ENCODE measurements at regions not wholly inside any gene's neighbourhood (a gene's known extent, or its start where the extent isn't known, plus 50 kb on each side); places are given as distances from the start of the nearest gene placed in this dataset.
"Not testable (repeated sequence)": the region's sequence is repeated elsewhere in the genome, so short reads cannot be mapped to it uniquely, and the experiment has no call there.

DNA sequence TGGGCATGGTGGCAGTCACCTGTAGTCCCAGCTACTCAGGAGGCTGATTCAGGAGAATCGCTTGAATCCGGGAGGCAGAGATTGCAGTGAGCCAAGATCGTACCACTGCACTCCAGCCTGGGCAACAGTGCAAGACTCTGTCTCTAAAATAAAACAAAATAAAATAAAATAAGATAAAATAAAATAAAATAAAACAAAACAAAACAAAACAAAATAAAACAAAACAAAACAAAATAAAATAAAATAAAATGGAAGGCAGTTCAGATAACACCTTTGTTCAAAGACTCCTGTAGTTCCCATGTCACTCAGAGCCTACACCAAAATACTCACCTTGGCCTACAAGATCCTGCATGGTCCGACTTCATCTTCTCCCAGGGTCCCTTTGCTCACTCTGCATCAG lies 61.3 kb downstream of the SYF2 start:
- DNase-seq = not testable (repeated sequence)

DNA sequence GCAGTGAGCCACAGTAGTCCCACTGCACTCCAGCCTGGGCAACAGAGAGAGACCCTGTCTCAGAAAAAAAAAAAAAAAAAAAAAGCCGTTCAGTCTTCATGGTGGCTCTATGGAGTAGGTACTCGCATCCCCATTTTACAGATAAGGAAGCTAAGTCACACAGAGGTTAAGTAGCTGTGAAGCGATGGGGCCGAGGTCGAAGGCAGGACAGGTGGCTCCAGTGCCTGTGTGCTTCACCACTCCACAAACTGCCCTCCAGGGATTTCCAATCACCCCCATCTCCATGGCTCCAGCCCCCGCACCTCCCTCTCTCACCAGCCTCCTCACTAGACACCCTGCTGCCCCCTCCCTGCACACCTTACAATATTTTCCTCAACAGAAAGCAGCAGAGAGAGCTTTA lies 61.9 kb downstream of the SYF2 start:
- DNase-seq = no peak

DNA sequence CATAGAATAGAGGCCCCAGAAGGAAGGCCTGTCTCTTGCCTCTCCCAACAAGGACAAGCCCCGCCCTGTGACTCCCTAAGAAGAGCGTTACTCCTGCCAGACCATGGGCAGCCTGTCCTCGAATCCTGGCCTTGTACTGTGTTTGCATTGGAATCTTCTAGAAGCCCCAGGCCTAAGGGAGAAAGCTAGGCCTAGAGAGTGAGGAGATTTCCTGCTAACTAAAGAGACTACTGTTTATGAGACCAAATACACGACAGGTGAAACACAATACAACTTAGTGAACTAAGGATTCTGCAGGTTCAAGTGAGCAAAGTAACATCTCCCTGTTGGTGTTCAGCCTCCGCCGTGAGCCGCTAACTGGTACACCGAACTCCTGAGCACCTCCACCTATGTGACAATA lies 62.7 kb downstream of the SYF2 start:
- DNase-seq = no peak

DNA sequence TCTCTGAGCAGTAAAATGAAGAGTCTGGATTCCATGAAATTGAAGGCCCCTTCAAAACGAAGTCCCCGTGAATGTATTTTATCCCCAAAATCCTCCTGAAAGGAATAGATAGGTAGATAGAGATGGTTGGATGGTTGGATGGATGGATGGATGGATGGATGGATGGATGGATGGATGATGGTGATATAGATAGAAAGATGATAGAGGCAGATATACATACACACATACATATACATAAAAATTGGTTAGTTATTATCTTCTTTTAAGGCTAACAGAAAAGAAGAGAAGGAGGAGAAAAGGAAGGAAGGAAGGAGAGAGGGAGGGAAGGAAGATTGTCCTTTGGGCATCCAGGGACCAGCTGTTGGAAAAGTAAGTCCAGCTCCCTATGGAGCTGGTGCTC lies 63.1 kb downstream of the SYF2 start:
- no peak for DNase-seq

DNA sequence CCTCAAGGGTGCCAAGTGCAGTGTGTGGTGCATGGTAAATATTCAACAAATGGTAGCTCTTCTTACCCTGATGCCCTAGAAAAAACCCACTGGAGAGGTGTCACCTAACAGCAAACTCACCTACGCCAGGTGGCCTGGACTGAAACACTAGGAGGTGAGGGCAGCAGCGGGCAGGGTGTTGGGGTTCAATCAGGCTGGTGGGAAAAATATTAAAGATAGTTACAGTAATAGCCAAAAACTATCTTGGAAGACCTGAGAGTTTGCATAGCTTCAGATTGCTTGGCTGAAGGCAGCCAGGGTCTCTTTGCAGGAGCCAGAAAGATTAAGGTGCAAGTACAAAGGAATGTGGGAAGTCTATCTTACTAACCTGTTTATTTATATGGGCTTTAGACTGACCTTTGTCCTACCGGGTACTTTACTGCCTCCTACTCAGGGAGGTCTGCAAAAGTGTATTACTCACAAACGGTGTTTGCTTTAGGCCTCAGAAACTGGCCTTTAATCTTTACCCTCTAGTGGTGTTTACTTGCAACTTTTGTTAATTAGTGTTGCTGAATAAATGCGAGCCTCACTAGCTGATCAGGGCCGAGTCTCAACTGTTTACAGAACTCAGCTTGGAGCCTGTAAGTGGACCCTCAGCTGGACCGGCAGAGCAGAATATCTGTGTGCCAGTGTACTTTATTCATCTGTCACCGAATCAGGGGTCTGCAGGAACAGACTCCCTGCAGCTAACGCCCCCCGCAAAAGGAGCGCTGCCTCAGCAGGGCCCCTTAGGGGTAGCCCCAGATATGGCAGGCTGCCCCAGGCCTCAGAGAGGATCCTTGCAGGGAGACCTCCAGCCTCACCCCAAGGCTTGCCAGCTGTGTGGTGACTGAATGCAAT lies 63.9 kb downstream of the SYF2 start:
- DNase-seq = no peak

DNA sequence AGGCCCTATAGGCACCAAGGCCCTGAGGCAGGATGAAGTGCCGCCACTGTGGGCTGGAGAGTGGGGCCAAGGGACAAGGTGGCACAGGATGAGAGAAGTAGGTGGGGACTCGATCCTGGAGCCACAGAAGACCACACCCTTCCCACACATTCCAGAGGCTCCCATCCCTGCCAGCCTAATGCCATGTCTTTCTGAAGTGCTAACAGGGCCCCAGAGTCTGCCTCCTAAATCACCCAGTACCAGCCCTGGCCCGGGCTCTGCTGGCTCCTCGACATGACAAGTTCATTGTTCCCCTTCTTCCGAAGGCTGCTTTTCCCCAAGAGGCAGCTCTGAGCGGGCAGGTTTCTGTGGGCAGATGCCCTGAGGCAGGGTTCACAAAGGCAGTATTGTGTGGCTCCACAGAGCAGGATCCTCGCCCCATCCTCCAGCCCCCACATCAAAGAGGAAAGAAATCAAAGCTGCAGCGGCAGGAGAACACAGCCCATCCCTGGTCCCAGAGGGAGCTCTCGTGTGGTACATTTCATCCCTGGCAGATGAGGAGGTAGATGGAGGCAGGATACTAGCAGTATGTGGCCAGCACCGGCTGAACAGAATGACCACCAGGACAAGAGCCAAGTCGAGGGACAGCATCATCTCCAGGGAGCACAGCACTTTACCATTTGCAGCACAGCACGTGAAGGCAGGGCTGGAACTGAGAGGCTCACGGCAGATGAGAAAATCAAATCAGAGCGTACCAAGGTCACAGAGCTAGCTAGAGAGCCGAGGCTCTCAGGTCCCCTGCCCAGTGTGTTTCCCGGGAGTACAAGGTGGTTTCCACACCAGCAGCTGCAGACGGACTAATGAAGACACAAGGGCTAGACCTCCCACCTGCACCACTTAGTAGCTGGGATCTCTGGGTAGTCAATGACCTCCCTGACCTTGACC lies 64.8 kb downstream of the SYF2 start:
- DNase-seq = peak; percentile 11

DNA sequence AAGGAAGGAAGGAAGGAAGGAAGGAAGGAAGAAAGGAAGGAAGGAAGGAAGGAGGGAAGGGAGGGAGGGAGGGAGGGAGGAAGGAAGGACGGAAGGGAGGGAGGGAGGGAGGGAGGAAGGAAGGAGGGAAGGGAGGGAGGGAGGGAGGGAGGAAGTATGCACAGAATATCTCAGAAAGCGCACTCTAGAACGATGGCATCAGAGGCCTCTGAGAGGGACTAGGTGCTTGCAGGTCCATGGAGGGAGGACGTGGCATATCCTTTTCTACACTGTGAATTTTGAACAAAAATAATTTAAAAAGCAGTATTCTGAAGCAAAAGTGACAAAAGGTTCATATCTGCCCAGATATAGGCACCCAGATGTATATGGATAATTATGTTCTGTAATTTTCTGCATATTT lies 65.5 kb downstream of the SYF2 start:
- no peak for DNase-seq

DNA sequence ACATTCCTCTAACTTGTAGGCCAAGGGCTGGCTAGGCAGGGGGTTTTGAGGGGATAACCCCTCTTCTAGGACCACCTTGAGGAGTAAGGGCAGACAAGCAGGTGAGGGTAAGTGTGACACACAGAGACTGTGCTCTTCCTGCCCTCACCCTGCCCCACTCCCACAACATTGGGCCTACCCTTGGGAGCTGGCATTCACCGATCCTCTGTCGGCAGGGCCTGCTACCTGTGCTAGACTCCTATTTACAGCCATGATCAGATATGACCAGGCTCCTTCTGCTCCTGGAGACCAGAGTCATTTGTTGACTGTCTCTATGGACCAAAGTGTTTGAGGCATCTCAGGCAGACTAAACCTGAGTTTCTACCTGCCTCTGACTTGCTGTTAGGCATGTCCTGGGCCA lies 68.3 kb downstream of the SYF2 start:
- no peak for DNase-seq

DNA sequence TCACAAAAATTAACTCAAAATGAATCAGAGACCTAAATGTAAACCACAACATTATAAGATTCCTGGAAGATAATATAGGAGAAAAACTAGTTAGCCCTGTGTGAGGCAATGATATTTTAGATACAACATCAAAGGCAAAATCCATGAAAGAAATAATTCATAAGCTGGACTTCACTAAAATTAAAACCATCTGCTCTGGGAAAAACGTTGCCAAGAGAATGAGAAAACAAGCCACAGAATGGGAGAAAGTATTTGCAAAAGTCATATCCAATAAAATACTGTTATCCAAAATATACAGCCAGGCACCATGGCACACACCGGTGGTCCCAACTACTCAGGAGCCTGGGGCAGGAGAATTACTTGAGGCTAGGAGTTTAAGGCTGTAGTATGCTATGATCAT lies 70.3 kb downstream of the SYF2 start:
- DNase-seq = no peak

DNA sequence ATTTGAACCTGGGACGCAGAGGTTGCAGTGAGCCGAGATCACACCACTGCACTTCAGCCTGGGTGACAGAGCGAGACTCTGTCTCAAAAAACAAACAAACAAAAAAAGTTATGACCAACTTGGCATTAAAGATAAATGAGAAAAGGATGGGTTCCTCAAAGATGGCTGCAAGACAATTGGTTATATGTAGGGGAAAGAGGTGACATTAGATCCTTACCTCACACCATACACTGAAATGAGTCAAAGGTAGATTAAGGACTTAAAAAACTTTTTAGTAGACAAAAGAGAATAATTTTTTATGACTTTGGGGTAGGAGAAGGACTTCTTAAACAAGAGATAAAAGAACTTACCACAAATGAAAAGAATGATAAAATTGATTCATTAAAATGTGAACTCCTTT lies 74.5 kb downstream of the SYF2 start:
- DNase-seq = no peak

DNA sequence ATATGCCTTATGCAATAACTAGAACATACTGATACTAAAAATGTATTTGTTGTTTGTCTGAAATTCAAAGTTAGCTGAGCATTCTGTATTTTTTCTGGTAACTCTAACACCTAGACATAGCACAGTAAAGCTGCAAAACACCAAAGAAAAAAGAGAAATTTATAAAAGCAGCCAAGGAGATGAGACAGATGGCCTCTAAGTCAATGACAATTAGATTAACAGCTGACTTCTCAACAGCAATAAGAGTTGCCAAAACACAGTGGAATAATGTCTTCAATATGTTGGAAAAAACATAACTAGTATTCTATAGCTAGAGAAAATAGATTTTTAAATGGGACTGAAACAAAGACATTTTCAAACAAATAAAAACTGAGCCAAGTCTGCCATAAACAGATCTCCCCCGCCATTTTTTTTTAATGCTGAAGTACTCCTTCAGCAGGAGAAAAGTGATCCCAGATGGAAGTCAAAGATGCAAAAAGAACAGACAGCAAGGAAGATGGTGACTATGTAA lies 81.3 kb downstream of the SYF2 start:
- no peak for DNase-seq

DNA sequence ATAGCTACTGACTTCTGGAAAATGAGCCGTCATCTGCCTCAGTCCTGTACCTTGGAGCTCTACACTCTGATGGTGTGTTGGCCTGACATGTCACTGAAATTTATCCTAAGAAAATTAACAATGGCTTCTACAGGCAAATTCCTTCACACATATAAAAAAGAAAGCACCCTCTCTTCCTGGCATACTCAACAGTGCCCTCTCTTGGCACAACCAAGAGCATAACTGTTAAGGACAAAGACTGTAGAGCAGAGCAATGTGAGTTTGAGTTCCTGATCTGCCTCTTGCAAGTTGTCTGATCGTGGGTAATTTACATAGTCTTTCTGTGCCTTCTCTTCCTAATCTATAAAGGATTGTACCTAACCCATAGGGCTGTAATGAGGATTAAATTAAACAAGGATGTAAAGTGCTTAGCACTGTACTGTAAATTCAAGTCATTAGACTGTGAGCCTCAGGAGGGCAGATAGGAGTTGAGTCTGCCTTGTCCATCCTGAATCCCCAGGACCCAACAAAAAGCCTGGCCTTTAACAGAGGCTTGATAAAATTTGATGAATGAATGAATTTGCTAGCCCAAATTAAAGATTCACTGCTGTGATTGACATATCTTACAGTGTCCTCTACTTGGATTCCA lies 83.5 kb downstream of the SYF2 start:
- no peak for DNase-seq

DNA sequence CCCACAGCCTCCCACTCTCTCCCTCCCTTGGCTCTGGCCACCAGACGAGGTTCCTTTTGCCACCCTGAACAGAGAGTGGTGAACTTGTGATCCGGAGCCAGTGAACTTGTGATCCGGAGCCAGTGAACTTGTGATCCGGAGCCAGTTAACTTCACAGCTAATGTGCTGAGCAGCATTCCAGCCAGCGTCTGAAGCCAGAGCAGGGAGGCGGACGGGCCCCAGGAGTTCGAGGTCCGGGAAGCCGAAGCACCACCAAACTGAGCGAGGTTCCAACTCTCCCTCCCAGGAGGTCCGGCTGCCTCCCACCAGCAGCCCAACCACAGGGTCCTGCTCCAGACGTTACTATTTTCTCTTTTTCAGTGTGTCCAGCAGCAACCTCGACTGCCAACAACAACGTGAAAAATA lies 85.8 kb downstream of the SYF2 start:
- DNase-seq = no peak

DNA sequence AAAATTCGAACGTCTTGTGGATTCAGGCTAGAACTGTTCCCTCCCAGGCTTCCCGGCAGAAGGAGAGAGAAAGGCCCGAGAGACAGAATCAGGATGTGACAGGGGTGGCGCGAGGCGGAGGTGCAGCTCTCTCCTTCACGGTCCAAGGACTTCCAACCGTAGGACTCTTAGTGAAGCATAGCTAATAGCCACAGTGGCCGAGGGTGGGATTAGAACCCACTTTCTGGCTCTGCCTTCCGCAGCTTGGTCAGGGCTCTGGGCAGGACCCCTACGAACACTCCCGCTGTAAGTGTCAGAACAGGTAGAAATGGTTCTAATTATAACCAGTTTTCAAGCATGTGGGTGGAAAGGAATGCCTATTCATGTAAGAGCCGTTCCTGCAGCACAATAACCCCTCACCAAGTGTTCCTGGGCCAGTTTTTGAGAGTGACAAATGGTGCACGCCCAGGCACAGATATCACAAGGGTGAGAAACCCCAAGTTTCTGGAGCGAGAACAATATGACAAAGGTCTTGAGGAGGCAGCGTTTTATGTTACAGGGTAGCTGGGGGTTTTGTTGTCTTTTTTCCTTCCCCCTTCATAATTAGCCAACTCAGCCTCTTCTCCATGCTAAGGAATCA lies 86.4 kb downstream of the SYF2 start:
- no peak for DNase-seq

DNA sequence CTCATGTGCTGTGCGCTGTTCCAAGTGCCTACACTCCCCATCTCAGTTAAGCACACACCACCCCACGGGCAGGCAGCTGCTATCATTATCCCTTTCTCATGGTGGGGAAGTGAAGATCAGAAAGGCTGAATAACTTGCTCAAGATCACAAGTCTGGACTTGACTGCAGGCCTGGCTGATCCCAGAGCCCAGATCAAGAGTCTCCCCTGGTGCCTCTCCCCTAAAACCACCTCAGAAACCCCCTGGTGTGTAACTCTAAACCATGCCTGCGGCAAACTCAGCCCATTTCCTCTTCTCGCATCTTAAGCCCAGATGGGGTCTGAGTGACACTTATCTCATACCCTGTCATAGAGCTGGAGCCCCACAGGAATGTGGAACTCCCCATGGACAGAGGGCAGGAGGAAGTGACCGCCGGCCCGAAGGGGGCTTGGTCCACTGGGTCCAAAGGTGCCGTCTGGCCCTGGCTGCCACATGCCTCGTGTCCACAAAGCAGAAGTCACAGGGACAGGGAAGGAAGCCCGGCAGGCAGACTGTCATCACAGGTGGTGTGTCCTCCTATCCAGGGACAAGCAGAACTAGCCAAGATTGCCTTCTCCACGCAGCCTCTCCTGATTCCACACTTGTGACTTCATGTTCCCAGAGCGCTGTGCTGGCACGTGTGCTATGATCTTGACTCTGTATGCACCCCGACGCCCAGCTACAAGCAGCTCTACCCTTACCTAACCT lies 92.1 kb downstream of the SYF2 start:
- DNase-seq = no peak

DNA sequence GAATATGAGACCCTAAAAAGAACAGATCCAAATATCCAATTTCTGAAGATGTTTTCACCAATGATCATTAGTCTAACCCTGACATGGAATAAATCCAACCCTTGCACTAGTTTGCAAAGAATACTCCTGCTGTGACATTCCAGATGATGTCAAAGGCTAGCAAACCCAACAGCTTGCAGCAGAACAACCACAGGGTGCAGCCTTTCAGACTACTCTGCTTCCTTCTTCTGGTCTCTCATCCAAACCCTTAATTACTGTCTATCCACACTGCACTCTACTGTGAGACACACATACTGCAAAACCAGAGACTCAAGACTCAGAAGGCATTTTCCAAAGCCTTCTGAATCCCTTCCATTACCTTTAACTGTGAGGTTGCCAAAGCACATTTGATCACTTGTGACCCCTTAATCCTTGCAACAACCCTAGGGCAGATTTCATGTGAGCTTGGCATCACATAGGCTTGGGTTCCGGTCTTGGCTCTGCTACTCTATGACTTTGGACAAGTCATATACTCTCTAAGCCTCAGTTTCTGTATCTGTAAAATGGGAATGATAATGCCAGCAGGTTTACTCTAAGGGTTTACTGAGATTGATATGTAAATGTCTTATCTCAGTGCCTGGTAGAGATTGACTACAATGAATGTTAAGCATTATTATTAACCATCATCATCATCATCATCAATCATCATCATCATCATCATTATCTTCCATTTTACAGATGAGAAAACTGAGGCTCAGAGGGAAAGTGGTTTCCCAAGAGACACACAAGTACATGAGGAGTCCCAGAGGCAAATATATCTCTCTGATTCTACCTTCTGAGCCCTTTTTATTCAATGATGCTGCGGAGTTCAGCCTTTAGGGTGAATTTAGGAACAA lies 94.5 kb downstream of the SYF2 start:
- DNase-seq = no peak

DNA sequence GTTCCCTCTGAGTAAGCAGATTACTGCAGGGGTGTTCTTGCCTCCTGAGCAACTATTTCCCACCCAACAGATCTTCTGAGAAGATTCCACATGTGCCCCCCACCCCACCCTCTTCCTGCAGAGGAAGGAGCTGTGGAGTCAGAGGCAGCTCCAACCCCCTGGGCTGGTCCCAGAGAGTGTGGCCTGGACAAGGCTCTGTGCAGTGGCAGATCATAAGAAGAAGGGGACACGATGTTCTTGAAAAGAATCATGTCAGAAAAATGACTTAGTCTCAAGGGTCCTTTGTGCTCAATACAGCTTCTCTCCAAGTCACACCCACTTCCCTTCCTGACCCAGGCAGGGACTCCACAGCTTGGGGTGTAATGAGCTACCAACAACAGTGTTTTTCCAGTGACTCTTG lies 95.2 kb downstream of the SYF2 start:
- DNase-seq = no peak

DNA sequence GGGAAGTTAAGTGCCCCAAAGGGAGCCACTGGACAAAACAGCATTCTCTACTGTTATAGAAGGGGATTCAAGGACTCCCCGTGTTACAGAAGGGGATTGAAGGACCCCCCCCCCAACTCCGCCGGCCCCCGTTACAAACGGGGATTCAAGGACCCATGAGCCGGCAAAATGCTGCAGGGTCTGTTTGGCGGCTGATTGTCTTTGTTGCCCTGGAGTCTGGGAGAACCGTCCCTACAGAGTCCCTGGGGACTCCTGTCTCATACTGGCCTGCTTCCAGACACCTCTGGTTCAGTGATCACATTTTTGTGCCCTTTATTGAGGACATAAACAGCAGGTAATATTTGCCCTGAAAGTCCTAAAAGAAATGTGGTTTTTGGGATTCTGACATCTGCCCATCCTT lies 96.4 kb downstream of the SYF2 start:
- peak; percentile 73 for DNase-seq

DNA sequence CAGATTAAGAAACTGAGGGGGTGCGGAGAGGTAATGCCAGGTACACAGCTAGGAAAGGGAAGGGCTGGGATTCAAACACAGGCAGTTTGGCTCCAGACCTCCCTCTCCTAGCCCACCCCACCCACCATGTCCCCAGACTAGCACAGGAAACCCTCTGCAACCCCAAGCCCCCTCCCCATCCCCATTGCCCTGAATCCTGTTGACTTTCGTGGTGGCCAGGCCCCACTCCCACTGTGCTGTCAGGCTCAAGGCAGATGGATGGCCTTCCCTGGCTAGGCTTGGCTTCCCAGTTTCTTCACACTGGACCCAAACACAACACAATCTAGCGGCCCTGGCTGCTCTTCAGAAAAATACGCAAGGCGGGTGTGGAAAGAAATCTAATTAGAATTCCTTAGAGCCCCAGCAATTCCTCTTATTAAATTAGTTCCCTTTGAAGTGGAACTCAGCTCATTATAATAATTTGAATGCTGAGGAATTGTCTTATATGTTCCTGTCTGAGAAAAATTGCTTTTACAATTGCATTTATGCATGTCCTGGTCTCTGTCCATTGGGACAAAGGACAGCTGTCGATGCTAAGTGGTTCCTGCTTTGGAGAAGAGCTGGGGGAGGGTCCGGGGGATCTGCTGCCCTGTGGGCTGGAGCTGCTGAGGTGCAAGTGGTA lies 97.4 kb downstream of the SYF2 start:
- DNase-seq = no peak

DNA sequence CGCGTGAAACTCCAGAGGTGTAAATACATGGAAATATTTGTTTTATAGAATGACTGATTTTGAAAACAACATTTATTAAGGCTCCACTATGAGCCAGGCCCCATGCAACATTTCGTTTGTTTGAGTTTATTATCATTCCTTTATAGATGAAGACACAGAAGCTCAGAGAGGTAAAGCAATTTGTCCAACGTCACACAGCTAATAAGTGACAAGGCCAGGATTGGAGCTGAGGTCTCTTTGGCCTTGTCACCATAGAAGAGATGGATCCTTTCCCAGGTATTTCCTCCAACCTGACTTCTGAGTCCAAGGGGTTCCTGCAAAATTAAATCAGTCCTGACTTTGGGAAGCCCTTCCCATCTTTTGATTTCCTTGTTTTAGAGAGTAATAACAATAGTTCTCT lies 98.0 kb downstream of the SYF2 start:
- DNase-seq = no peak

DNA sequence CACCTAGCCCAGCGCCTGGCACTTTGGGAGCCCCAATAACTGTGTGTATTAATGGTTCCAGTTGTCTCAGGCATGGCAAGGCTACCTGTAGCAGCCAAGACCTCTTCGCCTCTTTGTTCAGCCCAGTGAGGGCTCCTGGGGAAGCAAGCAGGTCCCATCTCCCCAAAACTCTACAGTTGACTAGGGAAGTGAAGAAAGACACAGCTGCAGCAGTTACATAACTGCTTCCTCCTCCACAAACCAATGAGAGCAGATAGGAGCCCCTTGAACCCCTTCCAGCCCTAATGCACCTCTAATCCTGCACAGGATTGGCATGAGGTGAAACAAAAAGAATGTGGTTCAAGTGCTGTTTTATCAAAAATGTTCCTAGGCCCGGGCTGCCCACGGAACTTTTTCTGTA lies 100.5 kb downstream of the SYF2 start:
- DNase-seq = no peak
